ENCODE measurements at regions not wholly inside any gene's neighbourhood (a gene's known extent, or its start where the extent isn't known, plus 50 kb on each side); places are given as distances from the start of the nearest gene placed in this dataset.

- no peak for TF ChIP-seq CTCF (IDR thresholded peaks at IDR 0.05)
- TF ChIP-seq POLR2A (IDR thresholded peaks at IDR 0.05), result no peak
Measured at GRCh38 chr12:30251546-30251945, 444.1 kb downstream of the IPO8 start.
